ENCODE measurements at regions not wholly inside any gene's neighbourhood (a gene's known extent, or its start where the extent isn't known, plus 50 kb on each side); places are given as distances from the start of the nearest gene placed in this dataset.

- ChIA-PET CTCF (interaction anchor here (0.5 to 1.6 kb wide), 4 partner anchors 17 to 321 kb away, joined by 3 read pairs; no protein-coding TSS in a partner anchor), POLR2A (interaction anchor here (0.7 kb wide), 1 partner anchor 15 kb away, joined by 5 read pairs; no protein-coding TSS in a partner anchor)
- H3K36me3 Mint-ChIP-seq (ENCODE audit: insufficient read depth, unreplicated experiment), result no peaks in the 10 kb centered on the region
- no TSS peak for BruUV-seq (replicated peaks)
- H3K9me3 Mint-ChIP-seq (ENCODE audit: unreplicated experiment), result no peaks in the 10 kb centered on the region
- H3K4me1 Mint-ChIP-seq (ENCODE audit: insufficient read depth, unreplicated experiment), result no peaks in the 10 kb centered on the region
- TF ChIP-seq CTCF (IDR thresholded peaks at IDR 0.05; ENCODE audit: unreplicated experiment), result no peak
- peak; percentile 61 for DNase-seq (ENCODE audit: unreplicated experiment)
- no peaks in the 10 kb centered on the region for H3K27me3 Mint-ChIP-seq (ENCODE audit: insufficient read depth, unreplicated experiment)
- no peak overlapping the region for H3K4me3 Mint-ChIP-seq (ENCODE audit: unreplicated experiment)
- peak overlapping the region; percentile 40 for H3K27ac Mint-ChIP-seq (ENCODE audit: low read depth, unreplicated experiment)
- intact Hi-C loops (cut with micrococcal nuclease), result no loop called here
These were observed 230.5 kb upstream of the TMEM229A start for GRCh38 chr7:124263232-124263827.

- BruUV-seq (replicated peaks), result no TSS peak
- H3K4me1 Mint-ChIP-seq (ENCODE audit: insufficient read depth, unreplicated experiment), result peaks cover 6% of the 10 kb centered on the region
- ChIA-PET POLR2A (interaction anchor here (1.0 to 1.3 kb wide), 2 partner anchors 12 kb away, joined by 4 read pairs; no protein-coding TSS in a partner anchor), CTCF (interaction anchor here (0.5 to 1.6 kb wide), 7 partner anchors 12 to 525 kb away, joined by 3 to 5 read pairs (median 4); partner anchors contain the start of gene GPR37)
- TF ChIP-seq CTCF (IDR thresholded peaks at IDR 0.05; ENCODE audit: unreplicated experiment), result no peak
- H3K27me3 Mint-ChIP-seq (ENCODE audit: insufficient read depth, unreplicated experiment), result no peaks in the 10 kb centered on the region
- no peak for DNase-seq (ENCODE audit: unreplicated experiment)
- no peaks in the 10 kb centered on the region for H3K9me3 Mint-ChIP-seq (ENCODE audit: unreplicated experiment)
- no peak overlapping the region for H3K27ac Mint-ChIP-seq (ENCODE audit: low read depth, unreplicated experiment)
- no peaks in the 10 kb centered on the region for H3K36me3 Mint-ChIP-seq (ENCODE audit: insufficient read depth, unreplicated experiment)
- intact Hi-C loops (cut with micrococcal nuclease), result no loop called here
- no peak overlapping the region for H3K4me3 Mint-ChIP-seq (ENCODE audit: unreplicated experiment)
These were observed 228.8 kb upstream of the TMEM229A start for GRCh38 chr7:124261710-124262109.

GRCh38 chr7:124257638-124258308 lies 224.9 kb upstream of the TMEM229A start:
- Mint-ChIP-seq H3K27me3 (ENCODE audit: insufficient read depth, unreplicated experiment) (no peaks in the 10 kb centered on the region), H3K4me3 (ENCODE audit: unreplicated experiment) (no peak overlapping the region), H3K9me3 (ENCODE audit: unreplicated experiment) (peaks cover 9% of the 10 kb centered on the region), H3K36me3 (ENCODE audit: insufficient read depth, unreplicated experiment) (no peaks in the 10 kb centered on the region), H3K4me1 (ENCODE audit: insufficient read depth, unreplicated experiment) (peaks cover 6% of the 10 kb centered on the region), H3K27ac (ENCODE audit: low read depth, unreplicated experiment) (no peak overlapping the region)
- DNase-seq (ENCODE audit: unreplicated experiment), result no peak
- no peak for TF ChIP-seq CTCF (IDR thresholded peaks at IDR 0.05; ENCODE audit: unreplicated experiment)
- ChIA-PET POLR2A (interaction anchor here (0.7 kb wide), 1 partner anchor 730 kb away, joined by 3 read pairs; no protein-coding TSS in a partner anchor), CTCF (no interaction called here)
- intact Hi-C loops (cut with micrococcal nuclease), result no loop called here
- BruUV-seq (replicated peaks), result no TSS peak

GRCh38 chr7:124255041-124255655 lies 222.3 kb upstream of the TMEM229A start:
- BruUV-seq (replicated peaks), result no TSS peak
- no peak for DNase-seq (ENCODE audit: unreplicated experiment)
- Mint-ChIP-seq H3K4me3 (ENCODE audit: unreplicated experiment) (no peak overlapping the region), H3K27me3 (ENCODE audit: insufficient read depth, unreplicated experiment) (no peaks in the 10 kb centered on the region), H3K36me3 (ENCODE audit: insufficient read depth, unreplicated experiment) (no peaks in the 10 kb centered on the region), H3K4me1 (ENCODE audit: insufficient read depth, unreplicated experiment) (peaks cover 6% of the 10 kb centered on the region), H3K9me3 (ENCODE audit: unreplicated experiment) (peaks cover 9% of the 10 kb centered on the region), H3K27ac (ENCODE audit: low read depth, unreplicated experiment) (no peak overlapping the region)
- ChIA-PET POLR2A (interaction anchor here (0.6 kb wide), 1 partner anchor 415 kb away, joined by 3 read pairs; no protein-coding TSS in a partner anchor), CTCF (interaction anchor here (0.6 kb wide), 1 partner anchor 9 kb away, joined by 4 read pairs; no protein-coding TSS in a partner anchor)
- no peak for TF ChIP-seq CTCF (IDR thresholded peaks at IDR 0.05; ENCODE audit: unreplicated experiment)
- intact Hi-C loops (cut with micrococcal nuclease), result no loop called here

Data from MCF 10A (cell line).